Breast epithelium (tissue), 3 donors: ENCODE measurements at regions not wholly inside any gene's neighbourhood (a gene's known extent, or its start where the extent isn't known, plus 50 kb on each side); places are given as distances from the start of the nearest gene placed in this dataset.

Source experiments
- CTCF ChIP-seq, 3 donors: fragments of 450-650 bp; IDR thresholded peaks; one replicate each; pipeline ENCODE4 v1.5.1; 2016 to 2017; ENCODE audit warnings: antibody characterized with exemption in 3 of 3, mild to moderate bottlenecking in 3 of 3, moderate library complexity in 3 of 3
- POLR2A ChIP-seq: fragments of 450-650 bp; IDR thresholded peaks from one replicate; pipeline ENCODE4 v1.6.1; 2016; ENCODE audit warnings: antibody characterized with exemption, mild to moderate bottlenecking, moderate library complexity

DNA sequence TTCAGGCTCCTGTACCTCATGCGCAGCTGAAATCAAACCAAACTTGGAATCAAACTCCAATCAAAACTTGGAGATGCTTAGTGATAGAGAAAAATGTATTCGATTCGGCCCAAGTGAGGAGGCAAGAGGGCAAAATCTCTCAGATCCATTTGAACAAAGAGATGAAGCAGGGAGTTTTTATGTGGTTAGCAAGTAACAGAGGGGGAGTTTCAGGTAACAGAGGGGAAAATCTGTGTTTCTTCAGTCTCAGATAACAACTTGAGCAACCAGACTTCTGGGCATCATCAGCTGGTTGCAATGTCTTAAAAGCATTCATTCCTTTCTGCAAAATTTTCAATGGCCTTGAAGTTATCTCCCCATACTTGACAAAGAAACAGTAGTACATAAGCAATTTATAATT, 245.1 kb upstream of the AVPR1A start:
- no peak for TF ChIP-seq POLR2A
- no peak for TF ChIP-seq CTCF (IDR thresholded peaks at IDR 0.05)
